ENCODE measurements at regions not wholly inside any gene's neighbourhood (a gene's known extent, or its start where the extent isn't known, plus 50 kb on each side); places are given as distances from the start of the nearest gene placed in this dataset.

- DNase-seq (ENCODE audit: extremely low spot score): no peak
- ChIA-PET POLR2A (no interaction called here), CTCF (no interaction called here)
- TF ChIP-seq, protein P1, sequence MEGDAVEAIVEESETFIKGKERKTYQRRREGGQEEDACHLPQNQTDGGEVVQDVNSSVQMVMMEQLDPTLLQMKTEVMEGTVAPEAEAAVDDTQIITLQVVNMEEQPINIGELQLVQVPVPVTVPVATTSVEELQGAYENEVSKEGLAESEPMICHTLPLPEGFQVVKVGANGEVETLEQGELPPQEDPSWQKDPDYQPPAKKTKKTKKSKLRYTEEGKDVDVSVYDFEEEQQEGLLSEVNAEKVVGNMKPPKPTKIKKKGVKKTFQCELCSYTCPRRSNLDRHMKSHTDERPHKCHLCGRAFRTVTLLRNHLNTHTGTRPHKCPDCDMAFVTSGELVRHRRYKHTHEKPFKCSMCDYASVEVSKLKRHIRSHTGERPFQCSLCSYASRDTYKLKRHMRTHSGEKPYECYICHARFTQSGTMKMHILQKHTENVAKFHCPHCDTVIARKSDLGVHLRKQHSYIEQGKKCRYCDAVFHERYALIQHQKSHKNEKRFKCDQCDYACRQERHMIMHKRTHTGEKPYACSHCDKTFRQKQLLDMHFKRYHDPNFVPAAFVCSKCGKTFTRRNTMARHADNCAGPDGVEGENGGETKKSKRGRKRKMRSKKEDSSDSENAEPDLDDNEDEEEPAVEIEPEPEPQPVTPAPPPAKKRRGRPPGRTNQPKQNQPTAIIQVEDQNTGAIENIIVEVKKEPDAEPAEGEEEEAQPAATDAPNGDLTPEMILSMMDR (IDR thresholded peaks at IDR 0.05; ENCODE audit: control extremely low read depth, extremely low read depth, low read depth, missing control alignments): no peak
These were observed 247.0 kb upstream of the NDST4 start for GRCh38 chr4:115360431-115360830.

- TF ChIP-seq, protein P1 (IDR thresholded peaks at IDR 0.05; ENCODE audit: control extremely low read depth, extremely low read depth, low read depth, missing control alignments): no peak
- CTCF ChIA-PET: no interaction called here
These were observed 244.4 kb upstream of the NDST4 start for GRCh38 chr4:115357776-115358175.

DNA sequence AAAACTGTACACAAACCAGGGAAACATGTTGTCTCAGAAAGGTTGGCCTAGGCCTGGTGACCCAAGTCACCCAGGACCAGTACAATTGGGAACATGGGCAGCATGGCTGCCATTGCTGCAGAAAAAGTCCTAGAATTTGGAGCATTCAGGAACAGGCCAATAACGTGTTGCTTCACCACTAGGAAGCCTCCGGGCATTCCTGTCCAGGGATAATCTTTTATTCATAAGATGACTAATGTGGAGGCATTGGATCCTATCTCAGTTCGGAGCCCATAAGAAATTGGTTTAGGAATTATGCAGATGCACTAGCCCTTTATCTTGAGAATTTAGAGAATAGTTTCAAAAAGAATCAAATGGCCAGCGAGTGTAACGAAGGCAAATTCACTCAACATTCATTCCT is 242.8 kb upstream of the NDST4 start:
- DNase-seq (ENCODE audit: extremely low spot score): no peak
- TF ChIP-seq, protein P1 (IDR thresholded peaks at IDR 0.05; ENCODE audit: control extremely low read depth, extremely low read depth, low read depth, missing control alignments): no peak
- CTCF ChIA-PET: no interaction called here
- POLR2A ChIA-PET: no interaction called here

More at GRCh38 chr4:115357776-115358175, 244.4 kb upstream of the NDST4 start:
- DNase-seq (ENCODE audit: extremely low spot score): no peak
- POLR2A ChIA-PET: no interaction called here

DNA sequence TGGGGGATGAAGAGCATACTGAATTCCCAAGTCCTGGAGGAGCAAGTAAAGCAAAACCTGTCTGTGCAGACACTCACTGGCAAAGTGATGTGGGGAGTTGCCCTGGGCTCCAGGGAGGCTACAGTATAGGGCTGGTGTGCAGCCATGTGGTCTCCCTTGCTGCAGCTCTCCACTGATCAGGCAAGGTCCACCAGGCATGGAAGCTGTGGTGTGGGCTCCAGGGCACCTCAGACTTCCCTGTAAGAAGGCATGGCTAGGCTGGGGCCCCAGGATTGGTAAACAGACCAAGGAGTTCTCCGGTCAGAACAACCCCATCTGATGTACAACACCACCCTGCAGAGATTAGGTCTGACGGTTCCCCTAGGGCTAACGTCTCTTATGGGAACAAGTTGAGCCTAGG is 241.9 kb upstream of the NDST4 start:
- TF ChIP-seq, protein P1 (IDR thresholded peaks at IDR 0.05; ENCODE audit: control extremely low read depth, extremely low read depth, low read depth, missing control alignments): no peak
- ChIA-PET CTCF (no interaction called here), POLR2A (no interaction called here)
- no peak for DNase-seq (ENCODE audit: extremely low spot score)

DNA sequence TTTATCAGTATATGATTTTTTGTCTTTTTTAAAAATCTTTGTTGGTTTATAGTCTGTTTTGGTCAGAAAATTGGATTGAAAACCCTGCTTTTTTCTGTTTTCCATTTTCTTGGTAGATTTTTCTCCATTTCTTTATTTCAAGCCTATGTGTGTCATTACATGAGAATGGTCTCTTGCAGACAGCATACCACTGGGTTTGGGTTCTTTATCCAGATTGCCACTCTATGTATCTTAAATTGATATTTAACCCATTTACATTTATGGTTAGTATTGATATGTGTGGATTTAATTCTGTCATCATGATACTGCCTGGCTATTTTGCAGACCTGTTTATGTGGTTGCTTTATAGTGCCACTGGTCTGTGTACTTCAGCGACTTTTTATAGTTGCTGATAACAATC is 239.9 kb upstream of the NDST4 start:
- TF ChIP-seq, protein P1 (IDR thresholded peaks at IDR 0.05; ENCODE audit: control extremely low read depth, extremely low read depth, low read depth, missing control alignments): no peak
- ChIA-PET POLR2A (no interaction called here), CTCF (interaction anchor here (1.4 kb wide), 1 partner anchor 160 kb away, joined by 3 read pairs; no protein-coding TSS in a partner anchor)
- DNase-seq (ENCODE audit: extremely low spot score): no peak

DNA sequence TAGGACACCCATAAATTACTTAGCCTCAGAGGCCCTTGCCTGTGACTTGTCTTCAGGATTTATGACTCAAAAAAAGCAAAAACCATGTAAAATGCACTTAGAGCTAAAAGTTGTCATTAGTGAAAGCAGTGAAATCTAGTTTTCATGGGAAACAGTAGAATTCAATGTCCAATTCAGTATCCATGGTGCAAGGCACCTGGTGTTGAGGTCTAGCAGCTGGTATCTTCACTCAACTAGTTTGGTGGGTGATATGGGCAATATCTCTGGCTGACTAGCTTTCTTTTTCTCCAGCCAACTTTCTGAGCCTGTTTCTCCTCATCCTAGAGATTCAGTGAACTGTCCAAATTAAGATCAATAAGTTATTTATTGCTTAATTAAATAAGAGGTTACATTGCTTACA is 229.8 kb upstream of the NDST4 start:
- ChIA-PET POLR2A (no interaction called here), CTCF (interaction anchor here (1.0 kb wide), 1 partner anchor 11 kb away, joined by 3 read pairs; no protein-coding TSS in a partner anchor)
- no peak for DNase-seq (ENCODE audit: extremely low spot score)
- TF ChIP-seq, protein P1 (IDR thresholded peaks at IDR 0.05; ENCODE audit: control extremely low read depth, extremely low read depth, low read depth, missing control alignments): no peak

Data from GM10248 (cell line).